GM12892 (cell line): ENCODE measurements at regions not wholly inside any gene's neighbourhood (a gene's known extent, or its start where the extent isn't known, plus 50 kb on each side); places are given as distances from the start of the nearest gene placed in this dataset.

Experiments used
- POLR2AphosphoS5 ChIP-seq: IDR thresholded peaks from 2 replicates; pipeline ENCODE4 v1.6.1; 2011; ENCODE audit warnings: low read depth, low read length, control low read depth
- TAF1 ChIP-seq: IDR thresholded peaks from 2 replicates; pipeline ENCODE4 v1.6.1; 2011; ENCODE audit warnings: low read depth, mild to moderate bottlenecking, control low read depth, low read length, borderline replicate concordance

- TF ChIP-seq POLR2AphosphoS5 (no peak), TAF1 (no peak)
Measured at GRCh38 chr20:25860531-25861150, 164.0 kb upstream of the ZNF337 start.
